Amniotic epithelial cell (primary cell): ENCODE measurements at regions not wholly inside any gene's neighbourhood (a gene's known extent, or its start where the extent isn't known, plus 50 kb on each side); places are given as distances from the start of the nearest gene placed in this dataset.
"Not testable (repeated sequence)": the region's sequence is repeated elsewhere in the genome, so short reads cannot be mapped to it uniquely, and the experiment has no call there.

Experiments used
- DNase-seq: peaks from one replicate; pipeline ENCODE4 v3.0.0-alpha.2; 2010; ENCODE audit warnings: low read depth

- DNase-seq, result no peak
Observed at GRCh38 chr20:22070610-22071058, 365.2 kb downstream of the PAX1 start.

DNA sequence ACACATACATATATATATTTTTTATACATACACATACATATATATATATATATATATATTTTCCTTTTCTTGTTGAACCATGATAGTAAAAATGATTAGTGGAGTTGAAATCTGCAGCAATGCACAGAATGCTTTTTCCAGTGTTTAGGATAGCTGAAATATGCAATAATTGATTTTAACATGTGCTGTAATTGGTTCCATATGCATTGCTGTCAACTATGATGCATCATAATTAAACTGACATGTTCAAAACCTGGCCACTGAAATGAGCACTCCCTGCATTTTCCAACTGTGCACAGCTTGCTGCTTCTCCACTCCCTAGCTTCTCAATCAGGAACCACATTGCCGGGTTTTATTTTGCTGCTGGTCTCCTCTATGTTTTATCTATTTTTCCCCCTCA lies 358.3 kb downstream of the PAX1 start:
- DNase-seq, result no peak

GRCh38 chr20:22062874-22063273 lies 357.4 kb downstream of the PAX1 start:
- no peak for DNase-seq

GRCh38 chr20:22060610-22061009 lies 355.1 kb downstream of the PAX1 start:
- DNase-seq, result no peak

GRCh38 chr20:22058746-22059145 lies 353.3 kb downstream of the PAX1 start:
- no peak for DNase-seq

GRCh38 chr20:22055981-22056380 lies 350.5 kb downstream of the PAX1 start:
- no peak for DNase-seq

GRCh38 chr20:22052025-22052650 lies 346.7 kb downstream of the PAX1 start:
- DNase-seq, result no peak

GRCh38 chr20:22045956-22046507 lies 340.6 kb downstream of the PAX1 start:
- DNase-seq, result not testable (repeated sequence)

- no peak for DNase-seq
Observed at GRCh38 chr20:22027423-22027822, 322.0 kb downstream of the PAX1 start.

DNA sequence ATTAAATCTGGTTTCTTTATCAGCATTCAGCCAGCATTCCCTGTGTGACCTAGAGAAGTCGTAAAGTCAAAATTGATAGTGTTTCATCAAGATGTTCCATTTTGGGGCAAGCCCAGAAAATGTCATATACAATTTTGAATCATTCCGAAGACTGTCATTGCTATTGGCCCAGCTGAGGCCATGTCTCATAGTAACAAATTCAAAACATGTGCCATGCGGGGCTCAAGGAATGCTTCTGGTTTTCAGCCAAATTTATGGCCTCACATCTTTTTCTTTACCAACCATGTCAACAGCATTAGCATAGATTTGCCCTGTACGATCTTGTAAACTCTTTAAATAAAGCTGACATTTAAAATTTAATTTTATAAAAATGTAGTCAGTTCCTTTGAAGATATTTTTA lies 314.7 kb downstream of the PAX1 start:
- no peak for DNase-seq

DNA sequence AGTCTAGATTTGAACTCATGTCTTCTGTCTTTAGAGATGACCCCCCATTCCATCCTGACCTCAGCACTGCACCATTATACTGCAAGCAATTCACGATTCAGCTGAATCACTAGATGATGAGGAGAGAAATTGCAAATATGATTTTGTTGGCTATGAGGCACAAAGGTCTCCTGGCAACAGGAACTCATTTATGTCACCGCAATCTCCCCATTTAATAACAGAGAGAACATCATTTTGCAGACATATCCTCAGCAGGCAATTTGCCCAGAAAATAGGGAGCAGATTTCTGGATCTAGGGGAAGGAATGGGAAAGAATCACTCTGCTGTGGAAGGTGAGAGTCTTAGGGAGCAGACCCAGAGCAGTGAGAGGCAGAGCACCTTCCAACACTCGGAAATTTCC lies 303.0 kb downstream of the PAX1 start:
- no peak for DNase-seq

GRCh38 chr20:22006306-22006705 lies 300.8 kb downstream of the PAX1 start:
- no peak for DNase-seq

DNA sequence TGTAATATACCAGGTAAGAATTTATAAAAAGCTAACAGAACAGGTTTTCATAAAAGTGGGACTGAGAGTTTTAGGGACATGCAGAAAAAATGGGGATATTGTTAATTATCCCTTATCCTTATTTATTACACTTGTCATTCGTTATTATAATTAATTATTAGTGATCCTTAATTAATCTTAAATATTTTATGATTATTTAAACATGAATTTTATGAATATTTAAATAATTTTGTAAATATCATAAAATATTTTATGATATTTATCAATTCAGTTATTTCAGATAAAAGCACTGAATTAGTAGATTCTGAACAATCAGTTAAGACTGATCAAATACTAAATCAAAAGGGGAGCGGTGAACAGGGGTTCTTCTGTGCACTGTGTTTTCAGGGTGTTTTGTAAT lies 300.1 kb downstream of the PAX1 start:
- no peak for DNase-seq

DNA sequence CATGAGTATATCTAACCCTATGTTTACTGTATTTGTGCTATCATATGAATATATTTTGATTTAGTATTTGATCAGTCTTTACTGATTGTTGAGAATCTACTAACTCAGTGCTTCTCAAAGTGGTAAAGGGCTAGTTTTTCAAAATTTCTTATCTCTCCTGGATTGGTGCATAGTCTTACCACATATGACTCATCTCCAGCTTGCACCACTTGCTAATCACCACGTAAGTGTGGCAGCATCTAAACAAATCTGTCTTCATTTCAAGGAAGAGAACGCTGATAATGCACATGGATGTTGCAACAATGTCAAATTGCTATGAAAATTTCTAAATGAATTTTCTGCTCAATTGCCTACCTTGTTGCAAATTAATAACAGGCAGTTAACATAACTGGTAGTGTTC lies 299.5 kb downstream of the PAX1 start:
- DNase-seq, result peak; percentile 0

DNA sequence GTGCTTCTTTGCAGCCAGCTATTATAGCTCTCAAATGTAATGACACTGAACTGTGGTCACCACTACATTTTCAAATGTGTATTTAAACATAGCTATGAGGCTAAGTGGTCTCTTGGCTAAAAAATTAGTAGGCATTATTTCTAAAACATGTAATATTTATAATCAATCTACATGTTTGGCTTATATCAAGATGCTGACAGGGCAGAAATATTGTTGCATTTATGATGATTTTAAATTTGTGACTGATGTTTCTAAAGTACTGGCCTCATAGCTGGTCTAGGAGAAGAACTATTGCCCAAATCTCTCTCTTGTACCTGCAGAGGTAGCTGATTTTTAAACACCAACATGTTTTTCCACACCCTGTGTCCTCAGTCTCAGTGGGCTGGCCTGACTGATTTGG lies 298.2 kb downstream of the PAX1 start:
- no peak for DNase-seq

DNA sequence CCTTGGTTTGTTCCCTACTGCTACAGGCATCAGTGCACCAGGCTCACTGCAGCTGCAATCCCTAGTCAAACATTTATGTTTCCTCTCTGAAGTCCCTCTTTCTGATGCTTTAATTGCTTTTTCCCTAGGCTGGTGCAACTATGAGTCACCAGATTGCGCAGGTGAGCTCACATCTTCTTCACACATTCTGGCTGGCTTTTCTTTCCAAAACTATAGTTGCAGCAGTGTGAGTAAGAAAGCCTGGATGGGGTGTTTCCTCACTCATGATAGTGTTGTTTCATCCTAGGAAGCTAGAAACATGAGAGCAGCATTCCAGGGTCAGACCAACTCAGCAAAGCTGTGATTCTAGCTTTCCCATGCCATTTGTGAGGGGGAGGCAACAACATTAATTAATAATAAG lies 296.4 kb downstream of the PAX1 start:
- DNase-seq, result no peak

GRCh38 chr20:21995461-21995860 lies 290.0 kb downstream of the PAX1 start:
- no peak for DNase-seq

GRCh38 chr20:21994203-21994602 lies 288.7 kb downstream of the PAX1 start:
- DNase-seq, result no peak

DNA sequence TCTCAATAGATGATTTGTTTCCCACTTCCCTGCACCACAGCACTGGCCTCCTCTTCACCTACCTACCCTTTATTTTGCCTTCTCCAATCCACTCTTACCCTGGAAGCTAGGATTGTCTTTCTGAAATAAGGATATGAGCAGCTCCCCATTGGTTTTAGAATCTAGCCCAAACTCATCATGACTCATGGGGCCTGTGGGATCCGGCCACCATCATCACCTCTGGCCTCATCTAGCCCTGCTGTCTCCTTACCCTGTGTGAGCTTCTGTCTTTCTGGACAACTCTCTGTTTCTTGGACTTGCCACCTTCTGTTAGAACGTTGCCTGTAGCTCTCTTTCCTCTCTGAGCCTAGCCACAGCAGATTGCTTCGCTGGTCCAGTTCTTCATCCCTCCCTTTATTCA lies 277.1 kb downstream of the PAX1 start:
- no peak for DNase-seq

- no peak for DNase-seq
Observed at GRCh38 chr20:21981597-21982344, 276.3 kb downstream of the PAX1 start.

GRCh38 chr20:21981179-21981578 lies 275.7 kb downstream of the PAX1 start:
- DNase-seq, result no peak

GRCh38 chr20:21971436-21971835 lies 266.0 kb downstream of the PAX1 start:
- DNase-seq, result no peak

GRCh38 chr20:21968486-21968885 lies 263.0 kb downstream of the PAX1 start:
- DNase-seq, result no peak

GRCh38 chr20:21967481-21967880 lies 262.0 kb downstream of the PAX1 start:
- DNase-seq, result no peak
